IPS-NIHi7 (cell line): ENCODE measurements at regions not wholly inside any gene's neighbourhood (a gene's known extent, or its start where the extent isn't known, plus 50 kb on each side); places are given as distances from the start of the nearest gene placed in this dataset.
"Not testable (repeated sequence)": the region's sequence is repeated elsewhere in the genome, so short reads cannot be mapped to it uniquely, and the experiment has no call there.

Experiments used
- DNase-seq: peaks from one replicate; pipeline ENCODE4 v3.0.0; 2012; ENCODE audit warnings: mixed read lengths; ENCODE audit errors: extremely low spot score

DNA sequence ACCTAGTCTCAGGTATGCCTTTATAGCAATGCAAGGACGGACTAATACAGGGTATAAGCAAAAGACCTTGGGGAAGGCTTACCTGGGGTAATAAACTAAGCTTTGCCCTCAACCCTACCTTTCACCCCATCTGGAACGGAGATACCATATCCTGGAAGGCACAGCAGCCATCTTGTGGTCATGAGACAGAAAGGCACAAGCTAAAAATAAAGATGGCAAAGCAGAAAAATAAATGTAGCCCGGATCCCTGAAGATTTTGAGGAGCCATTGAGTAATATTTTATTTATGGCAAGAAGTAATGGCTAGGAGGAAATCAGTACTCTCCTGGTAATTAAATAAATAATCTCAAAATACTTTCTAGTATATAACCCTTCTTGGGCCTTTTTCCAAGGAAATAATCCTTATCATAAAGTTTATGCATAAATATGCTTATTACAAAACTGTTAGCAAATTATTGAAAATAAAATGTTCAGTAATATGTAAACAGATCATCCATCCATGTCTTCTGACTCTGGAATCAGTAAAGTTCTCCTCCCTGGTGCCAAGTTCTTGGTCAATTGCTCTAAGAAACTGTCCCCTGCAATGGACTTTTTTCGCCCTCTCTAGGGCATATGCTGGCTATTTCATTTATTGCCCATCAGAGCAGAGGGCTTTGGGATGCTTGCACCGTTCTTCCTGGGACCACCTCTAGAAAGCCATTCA, 198.7 kb downstream of the SPP2 start:
- DNase-seq: no peak

DNA sequence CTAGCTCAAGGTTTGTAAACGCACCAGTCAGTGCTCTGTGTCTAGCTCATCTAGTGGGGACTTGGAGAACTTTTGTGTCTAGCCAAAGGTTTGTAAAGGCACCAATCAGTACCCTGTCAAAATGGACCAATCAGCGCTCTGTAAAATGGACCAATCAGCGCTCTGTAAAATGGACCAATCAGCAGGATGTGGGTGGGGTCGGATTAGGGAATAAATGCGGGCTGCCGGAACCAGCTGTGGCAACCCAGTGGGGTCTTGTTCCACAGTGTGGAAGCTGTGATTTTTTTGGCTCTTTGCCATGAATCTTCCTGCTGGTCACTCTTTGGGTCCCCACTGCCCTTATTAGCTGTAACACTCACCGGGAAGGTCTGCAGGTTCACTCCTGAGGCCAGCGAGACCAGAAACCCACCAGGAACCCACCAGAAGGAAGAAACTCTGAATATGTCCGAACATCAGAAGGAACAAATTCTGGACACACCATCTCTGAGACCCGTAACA, 197.8 kb downstream of the SPP2 start:
- DNase-seq: not testable (repeated sequence)

DNA sequence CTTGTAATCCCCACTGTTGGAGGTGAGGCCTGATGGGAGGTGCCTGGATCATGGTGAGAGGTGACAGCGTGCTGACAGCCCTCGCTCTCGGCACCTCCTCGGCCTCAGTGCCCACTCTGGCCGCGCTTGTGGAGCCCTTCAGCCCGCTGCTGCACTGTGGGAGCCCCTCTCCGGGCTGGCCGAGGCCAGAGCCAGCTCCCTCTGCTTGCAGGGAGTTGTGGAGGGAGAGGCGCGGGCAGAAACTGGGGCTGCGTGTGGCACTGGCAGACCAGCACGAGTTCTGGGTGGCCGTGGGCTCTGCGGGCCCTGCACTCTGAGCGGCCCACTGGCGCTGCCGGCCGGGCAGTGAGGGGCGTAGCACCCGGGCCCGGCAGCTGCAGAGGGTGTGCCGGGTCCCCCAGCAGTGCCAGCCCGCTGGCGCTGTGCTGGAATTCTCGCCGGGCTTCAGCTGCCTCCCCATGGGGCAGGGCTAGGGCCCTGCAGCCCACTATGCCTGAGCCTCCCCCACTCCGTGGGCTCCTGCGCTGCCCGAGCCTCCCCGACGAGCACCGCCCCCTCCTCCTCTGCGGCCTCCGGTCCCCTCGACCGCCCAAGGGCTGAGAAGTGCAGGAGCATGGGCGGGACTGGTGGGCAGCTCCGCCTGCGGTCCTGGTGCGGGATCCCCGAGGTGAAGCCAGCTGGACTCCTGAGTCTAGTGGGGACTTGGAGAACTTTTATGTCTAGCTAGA, 197.1 kb downstream of the SPP2 start:
- no peak for DNase-seq

DNA sequence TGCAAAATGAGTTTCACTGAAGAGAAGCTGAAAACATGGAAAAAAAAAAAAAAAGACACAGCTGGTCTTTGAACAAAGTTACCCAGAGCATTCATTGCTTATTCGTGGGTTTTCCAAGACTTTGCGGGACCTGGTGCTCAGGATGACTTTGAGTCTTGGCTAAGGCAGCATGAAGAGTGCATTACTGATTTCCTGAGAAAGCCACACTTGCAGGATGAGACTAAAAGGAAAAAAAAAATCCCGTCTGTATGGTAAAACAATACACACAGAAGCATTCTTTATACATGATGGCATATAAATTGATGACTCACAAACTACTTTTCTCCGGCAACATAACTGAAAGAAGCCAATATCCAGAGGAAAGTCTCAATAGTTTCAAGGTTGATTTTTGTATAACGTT, 195.4 kb downstream of the SPP2 start:
- no peak for DNase-seq

DNA sequence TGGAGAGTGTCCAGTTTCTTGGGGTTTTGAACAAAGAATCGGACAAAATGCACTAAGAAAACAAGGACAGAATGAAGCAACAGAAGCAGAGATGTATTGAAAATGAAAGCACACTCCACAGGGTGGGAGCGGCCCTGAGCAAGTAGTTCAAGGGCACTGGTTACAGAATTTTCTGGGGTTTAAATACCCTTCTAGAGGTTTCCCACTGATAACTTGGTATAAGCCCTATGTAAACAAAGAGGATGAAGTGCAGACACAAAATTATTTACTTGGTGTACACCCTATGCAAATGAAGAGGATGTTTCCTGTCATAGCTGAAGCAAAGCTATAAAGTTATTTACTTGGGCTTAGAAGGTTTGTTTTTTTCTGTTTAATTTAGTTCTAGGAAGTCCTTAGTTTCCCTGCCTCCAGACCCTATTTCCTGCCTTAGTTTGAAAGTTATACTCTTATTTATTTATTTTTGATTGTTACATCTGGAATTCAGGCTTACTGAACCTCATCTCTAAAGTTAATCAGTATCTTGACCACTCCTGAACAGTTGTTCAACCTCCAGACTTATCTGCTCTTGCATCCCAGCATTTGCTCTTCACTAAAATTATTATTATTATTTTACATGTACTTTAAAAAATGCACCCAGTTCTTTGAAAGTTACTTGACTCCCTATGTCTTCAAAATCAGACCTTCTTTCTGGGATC, 193.5 kb downstream of the SPP2 start:
- DNase-seq: no peak

DNA sequence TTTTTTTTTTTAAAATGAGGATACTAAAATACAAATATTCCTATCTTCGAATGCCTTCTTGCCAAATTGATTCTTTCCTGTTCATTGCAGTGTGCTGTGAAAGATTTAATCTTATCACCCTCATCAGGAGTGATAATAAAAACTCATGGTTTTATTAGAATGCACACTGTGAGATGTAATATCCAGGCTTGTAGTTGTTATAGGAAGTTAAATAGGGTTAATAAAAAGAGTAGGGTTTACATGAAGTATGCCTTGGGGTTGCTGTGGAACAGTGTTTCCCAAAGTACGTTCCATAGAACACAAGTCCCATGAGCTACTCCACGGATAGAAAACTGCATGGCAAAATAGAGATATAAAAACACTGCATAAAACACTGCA, 191.9 kb downstream of the SPP2 start:
- DNase-seq: no peak

DNA sequence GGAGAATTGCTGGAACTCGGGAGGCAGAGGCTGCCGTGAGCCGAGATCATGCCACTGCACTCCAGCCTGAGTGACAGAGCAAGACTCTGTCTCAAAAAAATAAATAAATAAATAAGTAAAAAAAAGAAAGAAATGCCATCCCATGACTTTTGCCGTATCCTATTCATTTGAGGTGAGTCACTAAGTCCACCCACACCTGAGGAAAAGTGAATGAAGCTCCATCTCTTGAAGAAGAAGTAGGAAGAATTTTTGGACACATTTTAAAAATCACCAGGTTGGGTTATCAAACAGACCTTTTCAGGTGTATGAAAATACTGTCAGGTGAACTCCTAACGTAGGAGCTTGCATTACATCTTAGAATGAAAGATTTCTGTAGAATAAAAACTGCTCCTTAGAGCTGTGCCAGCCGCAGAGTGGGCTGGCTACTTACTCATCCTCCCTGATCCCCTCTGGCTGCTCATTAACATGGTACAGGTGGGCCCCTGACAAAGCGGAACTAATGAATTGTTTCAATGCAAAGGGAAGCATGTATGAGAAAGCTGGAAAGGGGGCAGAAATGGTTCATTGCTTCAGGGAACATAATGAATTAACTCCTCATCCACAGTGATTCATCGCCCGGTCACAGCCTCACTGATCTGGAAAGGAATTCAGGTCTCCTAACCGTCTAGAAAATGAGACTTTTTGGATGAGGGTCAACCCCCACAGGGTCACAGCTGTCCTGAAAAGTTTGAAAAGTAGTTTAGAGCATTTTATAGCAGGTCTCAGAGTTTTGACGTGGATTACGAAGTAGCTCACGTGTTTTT, 191.4 kb downstream of the SPP2 start:
- no peak for DNase-seq

DNA sequence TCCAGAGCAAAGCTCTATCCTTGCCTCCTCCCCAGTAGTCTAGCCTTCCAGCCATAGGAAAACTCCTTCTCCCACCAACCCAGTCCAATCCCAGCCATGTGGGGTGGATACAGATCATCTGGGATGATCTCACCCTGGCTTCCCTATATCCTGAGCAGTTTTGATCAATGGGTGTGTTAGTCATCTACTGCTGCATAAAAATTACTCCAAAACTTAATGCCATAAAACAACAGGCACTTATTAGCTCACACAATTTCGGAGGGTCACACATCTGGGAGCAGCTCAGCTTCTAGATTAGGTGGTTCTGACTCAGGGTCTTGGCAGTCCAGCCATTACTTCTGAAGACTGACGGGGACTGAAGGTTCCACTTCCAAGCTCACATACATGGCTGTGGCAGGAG, 190.4 kb downstream of the SPP2 start:
- DNase-seq: no peak

DNA sequence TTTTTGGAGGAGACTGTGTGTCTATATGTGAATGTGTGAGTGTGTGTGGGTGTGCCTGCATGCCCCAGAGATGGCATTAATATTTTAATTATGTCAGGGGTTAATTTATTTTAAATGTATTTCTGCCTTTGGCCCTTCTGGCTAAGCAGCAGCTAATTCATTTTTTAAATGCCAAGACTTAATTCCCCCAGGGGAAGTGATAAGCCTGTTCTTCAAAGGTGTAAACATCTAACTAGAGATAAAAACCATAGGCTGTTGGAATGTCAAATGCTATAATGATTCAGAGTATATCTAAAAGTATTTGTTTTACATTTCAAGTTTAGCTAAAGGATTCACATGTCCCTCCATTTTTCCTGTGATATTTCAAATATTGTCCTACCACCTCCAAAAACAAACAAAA, 184.7 kb downstream of the SPP2 start:
- no peak for DNase-seq

DNA sequence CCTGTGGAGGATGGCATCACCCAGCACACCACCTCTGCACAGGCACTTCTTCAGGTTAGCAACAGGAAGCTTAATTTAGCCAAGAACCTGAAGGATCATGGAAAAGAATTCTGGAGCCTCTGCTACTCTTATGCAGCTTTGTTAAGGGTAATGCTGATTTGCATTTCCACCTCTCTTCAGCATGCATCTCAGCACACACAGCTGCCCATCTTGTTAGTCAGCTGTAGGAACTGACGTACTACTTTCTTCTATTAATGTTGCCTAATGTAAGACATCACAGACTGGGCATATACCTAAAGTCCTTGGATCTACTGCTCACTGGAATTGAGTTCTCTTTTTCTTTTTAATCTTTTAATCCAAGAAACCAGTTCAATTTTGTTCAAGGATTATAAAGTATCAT, 181.0 kb downstream of the SPP2 start:
- no peak for DNase-seq

DNA sequence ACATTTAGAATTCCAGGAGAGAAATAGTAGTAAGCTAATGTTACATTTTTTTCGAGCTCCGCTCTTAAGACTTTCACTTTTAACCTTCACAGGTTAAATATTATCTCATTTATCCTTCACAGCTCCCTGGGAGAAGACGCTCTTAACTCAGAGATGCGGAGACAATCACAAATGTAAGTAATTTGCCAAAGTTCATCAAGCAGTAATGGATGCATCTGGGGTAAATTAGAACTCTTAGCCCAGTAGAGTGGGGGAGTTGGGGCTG, 168.5 kb downstream of the SPP2 start:
- no peak for DNase-seq

DNA sequence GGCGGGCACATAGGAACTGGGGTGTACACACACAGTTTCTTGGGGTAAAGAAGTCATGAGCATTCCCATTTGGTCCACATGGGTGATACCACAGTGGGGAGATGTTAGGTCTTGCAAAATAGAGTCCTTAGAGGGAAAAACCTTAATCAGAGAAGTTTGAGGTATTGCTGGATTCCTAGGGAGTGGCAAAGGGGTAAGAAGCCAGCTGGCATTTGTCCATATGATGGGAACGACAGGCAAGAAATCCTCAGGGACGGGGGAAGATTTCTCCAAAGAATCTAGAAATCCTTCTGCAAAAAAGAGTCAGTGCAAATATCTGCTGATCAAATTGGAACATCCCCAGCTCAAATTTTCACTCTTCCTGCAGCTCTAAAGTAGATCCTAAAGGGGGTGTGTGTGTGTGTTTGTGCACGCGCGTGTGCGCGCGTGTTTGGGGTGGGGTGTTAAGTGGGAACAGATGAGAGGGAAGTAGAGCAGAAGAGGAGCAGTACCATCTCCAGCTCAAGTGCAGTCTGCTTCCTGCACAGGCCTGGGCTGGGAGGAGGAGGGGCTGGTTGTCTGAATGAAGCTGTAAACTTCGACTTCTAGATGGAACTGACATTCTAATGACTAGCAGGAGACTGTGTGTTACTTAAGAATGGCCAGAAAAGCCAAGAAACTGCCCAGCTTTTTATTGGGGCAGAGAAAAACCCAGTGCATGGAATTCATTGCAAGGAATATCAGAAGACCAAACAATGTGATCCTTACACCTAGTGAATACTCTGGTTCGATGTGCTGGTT, 168.0 kb downstream of the SPP2 start:
- no peak for DNase-seq

DNA sequence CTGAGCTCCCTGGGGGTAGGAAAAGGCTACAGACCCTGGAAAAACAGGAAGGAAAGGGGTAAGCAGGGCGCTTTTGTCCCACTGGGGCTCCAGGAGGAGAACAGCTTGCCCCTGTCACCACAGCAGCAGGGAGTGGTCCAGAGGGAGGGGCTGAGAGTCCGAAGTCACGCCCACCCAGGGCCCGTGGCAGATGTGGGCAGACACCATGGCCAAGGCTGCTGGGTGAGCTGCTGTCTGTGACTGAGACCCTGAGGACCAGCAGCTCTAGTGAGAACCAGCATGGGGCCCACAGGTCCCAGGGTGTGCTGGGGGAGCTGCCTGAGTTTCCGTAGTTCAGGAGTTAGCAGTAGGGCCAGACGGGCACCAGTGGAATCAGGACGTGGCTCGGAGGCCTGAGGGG, 162.0 kb downstream of the SPP2 start:
- DNase-seq: no peak

DNA sequence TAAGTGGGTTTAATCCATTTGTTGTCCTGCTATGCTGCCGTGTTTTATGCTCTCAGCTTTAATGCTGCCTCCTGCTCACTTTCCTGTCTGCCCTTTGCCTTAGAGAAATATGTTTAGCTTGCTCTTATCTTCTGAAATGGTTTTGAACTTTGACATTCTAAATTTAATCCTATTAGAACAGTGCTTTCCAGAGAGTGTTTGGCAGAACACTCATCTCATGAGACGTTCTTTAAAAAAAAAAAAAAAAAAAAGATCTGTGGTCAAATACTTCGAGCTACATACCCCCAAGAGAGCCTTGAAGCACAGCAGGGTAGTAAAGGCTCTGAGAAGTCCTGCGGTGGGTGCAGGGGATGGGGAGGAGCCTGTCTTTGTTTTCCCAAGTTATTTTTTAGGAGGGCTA, 161.3 kb downstream of the SPP2 start:
- no peak for DNase-seq

DNA sequence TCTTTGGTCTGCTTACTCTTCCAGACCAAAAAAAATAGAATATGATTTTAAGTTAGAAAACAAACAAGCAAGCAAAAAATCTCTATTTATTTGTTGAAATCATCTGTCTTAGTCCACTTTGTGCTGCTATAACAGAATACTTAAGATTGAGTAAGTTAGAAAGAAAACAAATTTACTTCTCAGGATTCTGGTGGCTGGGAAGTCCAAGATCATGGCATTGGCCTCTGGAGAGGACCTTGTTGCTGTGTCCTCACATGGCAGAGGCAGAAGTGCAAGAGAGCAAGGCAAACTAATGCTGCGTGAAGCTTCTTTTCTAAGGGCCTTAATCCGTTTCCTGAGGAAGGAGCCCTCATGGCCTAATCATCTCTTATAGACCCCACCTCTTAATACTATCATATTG, 156.2 kb downstream of the SPP2 start:
- no peak for DNase-seq

DNA sequence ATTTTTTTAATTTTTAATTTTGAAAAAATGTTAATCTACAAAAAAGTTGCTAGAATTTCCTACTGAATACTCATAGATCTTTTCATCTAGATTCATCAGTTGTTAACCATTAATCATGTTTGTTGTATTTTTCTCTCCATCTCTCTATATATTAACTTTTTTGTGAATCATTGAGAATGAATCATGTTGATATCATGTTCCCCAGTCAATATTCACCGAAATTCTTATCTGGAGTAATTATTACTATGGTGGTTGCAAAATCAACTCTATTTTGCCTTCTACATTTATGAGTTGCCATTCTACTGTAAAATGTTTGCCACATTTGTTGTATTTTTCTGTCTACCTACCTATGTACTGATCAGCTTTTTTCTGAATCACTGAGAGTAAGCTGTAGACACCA, 154.0 kb downstream of the SPP2 start:
- DNase-seq: no peak

DNA sequence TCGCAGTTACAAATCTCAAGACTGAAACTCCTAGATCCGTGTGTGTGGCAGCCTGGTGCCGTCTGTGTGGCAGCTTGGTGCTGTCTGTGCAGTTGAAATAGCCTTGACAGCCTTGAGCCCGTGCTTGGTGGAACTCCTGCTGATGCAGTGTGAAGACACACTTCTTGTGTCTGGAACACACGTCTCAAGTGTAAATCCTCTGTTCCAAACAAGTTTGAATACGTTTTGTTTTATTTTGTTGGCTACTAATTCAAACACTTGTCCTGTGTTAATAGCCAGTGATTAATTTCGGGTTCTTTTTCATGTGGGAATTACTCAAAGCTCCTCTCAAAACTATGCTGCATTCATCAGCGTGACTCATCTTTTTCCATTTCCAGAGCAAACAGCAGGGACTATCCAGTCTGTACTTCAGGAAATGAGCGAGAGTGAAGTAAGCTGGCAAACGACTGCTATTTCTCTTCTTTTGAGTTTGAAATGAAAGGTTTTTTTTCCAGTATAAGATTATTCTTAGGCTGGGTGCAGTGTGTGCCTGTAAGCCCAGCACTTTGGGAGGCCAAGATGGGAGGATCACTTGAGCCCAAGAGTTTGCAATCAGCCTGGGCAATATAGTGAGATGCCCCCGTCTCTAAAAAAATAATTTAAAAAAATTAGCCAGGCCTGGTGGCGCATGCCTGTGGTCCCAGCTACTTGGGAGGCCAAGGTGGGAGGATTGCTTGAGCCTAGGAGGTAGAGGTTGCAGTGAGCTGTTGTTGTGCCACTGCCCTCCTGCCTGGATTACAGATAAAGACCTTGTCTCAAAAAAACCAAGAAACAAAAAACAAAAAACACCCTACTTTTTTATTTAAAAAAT, 152.9 kb downstream of the SPP2 start:
- no peak for DNase-seq

DNA sequence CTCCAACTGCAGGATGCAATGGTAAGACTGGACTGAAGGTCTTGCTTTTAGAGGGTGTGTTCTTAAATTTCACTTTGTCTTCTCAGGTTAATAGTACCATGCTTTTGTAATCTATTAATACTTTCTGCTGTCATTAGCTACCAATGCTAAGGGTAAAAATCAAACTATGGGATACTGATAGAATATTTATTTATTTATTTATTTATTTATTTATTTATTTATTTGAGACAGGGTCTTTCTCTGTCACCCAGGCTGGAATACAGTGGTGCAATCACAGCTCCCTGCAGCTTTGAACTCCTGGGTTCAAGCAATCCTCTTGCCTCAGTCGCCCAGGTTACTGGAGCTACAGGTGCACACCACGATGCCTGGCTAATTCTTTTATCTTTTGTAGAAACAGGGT, 152.1 kb downstream of the SPP2 start:
- no peak for DNase-seq

DNA sequence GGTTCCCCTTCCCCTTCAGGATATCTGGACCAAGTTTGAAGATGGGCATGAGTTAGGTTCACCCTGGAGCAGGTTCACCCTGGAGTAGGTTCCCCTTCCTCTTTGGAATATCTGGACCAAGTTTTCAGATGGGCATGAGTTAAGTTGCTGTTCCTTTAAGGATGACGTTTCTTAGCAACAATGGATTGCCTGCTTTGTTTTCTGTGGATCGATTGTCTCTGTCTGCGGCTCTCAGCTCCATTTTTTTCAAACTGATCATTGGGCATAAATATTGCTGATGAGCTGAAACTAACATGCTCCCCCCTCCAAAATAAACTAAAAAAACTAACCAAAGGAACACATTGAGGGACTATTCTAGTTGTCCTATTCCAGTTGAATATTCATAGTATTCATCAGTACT, 149.5 kb downstream of the SPP2 start:
- DNase-seq: no peak

DNA sequence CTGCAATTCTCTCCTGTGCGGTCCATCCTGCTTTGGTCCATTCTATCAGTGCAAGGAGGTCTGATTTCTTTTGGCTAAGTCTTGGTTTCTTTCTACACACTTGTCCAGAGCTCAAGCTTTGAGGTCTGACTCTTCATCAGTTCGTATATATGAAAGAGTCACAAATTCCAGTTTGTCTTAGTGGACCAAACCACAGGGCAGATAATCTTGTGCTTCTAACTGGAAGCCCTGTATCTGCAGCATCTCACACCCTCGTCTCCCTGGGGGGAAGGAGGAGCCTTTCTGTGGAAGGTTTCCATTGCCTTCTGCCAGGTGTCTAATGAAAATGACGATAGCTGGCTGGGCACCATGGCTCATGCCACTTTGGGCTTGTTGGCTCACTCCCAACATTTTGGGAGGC, 148.5 kb downstream of the SPP2 start:
- no peak for DNase-seq

DNA sequence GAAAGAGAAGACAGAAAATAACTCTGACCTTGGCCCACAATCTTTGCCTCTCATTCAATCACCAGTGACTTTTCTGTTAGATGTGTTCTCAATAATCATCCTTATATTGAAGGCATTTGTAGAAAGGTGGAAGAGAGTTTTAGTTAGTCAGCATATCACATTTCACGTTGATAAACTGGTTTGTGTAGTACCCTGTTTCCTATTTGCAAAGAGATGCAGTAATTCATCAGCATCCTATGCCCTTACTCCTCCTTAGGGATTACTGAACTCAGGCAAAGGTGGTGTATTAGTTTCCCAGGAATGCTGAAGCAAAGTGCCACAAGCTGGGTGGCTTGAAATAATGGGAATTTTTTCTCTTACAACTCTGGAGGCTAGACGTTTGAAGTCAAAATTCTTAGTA, 145.0 kb downstream of the SPP2 start:
- no peak for DNase-seq
